Type B pancreatic cell (in vitro differentiated cells): ENCODE measurements at regions not wholly inside any gene's neighbourhood (a gene's known extent, or its start where the extent isn't known, plus 50 kb on each side); places are given as distances from the start of the nearest gene placed in this dataset.

Experiments used
- DNase-seq: peaks from one replicate; pipeline ENCODE4 v3.0.0; 2021; ENCODE audit warnings: mixed read lengths; ENCODE audit not compliant: unreplicated experiment; ENCODE audit errors: extremely low spot score
- H3K27ac Mint-ChIP-seq: 2 replicates; pipeline ENCODE4 v1.8.0; 2021; ENCODE audit warnings: mild to moderate bottlenecking, mixed read lengths
- H3K27me3 Mint-ChIP-seq: 2 replicates; pipeline ENCODE4 v1.8.0; 2021; ENCODE audit warnings: mixed read lengths
- H3K36me3 Mint-ChIP-seq: 2 replicates; pipeline ENCODE4 v1.8.0; 2021; ENCODE audit warnings: mixed read lengths
- H3K4me1 Mint-ChIP-seq: one replicate; pipeline ENCODE4 v1.8.0; 2021; ENCODE audit warnings: mixed read lengths; ENCODE audit not compliant: unreplicated experiment
- H3K4me3 Mint-ChIP-seq: 2 replicates; pipeline ENCODE4 v1.8.0; 2021; ENCODE audit warnings: mild to moderate bottlenecking, mixed read lengths
- H3K9me3 Mint-ChIP-seq: 2 replicates; pipeline ENCODE4 v1.8.0; 2021; ENCODE audit warnings: mixed read lengths
- TF ChIP-seq, protein P1 (sequence below): fragments of 200-600 bp; sonication (generic); conservative IDR thresholded peaks from 2 replicates; pipeline ENCODE4 v1.5.0; 2021; ENCODE audit warnings: antibody characterized with exemption, mild to moderate bottlenecking

DNA sequence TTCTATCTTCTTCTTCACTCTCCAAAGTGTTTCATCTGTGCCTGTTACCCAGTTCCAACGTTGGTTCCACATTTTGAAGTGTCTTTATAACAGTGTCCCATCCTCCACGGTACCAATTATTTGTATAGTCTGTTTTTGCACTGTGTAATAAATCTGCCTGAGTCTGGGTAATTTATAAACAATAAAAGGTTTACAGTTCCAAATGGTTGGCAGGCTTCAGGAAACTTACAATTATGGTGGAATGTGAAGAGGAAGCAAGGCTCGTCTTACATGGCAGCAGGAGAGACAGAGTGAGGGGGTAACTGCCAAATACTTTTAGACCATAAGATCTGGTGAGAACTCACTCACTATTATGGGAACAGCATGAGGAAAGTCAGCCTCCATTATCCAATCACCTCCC lies 465.4 kb upstream of the CDH9 start:
- Mint-ChIP-seq H3K4me1 (no peaks in the 10 kb centered on the region), H3K36me3 (no peaks in the 10 kb centered on the region), H3K27me3 (no peaks in the 10 kb centered on the region), H3K27ac (no peak overlapping the region), H3K4me3 (no peak overlapping the region), H3K9me3 (peaks cover 14% of the 10 kb centered on the region)
- no peak for DNase-seq
- TF ChIP-seq, protein P1, sequence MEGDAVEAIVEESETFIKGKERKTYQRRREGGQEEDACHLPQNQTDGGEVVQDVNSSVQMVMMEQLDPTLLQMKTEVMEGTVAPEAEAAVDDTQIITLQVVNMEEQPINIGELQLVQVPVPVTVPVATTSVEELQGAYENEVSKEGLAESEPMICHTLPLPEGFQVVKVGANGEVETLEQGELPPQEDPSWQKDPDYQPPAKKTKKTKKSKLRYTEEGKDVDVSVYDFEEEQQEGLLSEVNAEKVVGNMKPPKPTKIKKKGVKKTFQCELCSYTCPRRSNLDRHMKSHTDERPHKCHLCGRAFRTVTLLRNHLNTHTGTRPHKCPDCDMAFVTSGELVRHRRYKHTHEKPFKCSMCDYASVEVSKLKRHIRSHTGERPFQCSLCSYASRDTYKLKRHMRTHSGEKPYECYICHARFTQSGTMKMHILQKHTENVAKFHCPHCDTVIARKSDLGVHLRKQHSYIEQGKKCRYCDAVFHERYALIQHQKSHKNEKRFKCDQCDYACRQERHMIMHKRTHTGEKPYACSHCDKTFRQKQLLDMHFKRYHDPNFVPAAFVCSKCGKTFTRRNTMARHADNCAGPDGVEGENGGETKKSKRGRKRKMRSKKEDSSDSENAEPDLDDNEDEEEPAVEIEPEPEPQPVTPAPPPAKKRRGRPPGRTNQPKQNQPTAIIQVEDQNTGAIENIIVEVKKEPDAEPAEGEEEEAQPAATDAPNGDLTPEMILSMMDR, result no peak

DNA sequence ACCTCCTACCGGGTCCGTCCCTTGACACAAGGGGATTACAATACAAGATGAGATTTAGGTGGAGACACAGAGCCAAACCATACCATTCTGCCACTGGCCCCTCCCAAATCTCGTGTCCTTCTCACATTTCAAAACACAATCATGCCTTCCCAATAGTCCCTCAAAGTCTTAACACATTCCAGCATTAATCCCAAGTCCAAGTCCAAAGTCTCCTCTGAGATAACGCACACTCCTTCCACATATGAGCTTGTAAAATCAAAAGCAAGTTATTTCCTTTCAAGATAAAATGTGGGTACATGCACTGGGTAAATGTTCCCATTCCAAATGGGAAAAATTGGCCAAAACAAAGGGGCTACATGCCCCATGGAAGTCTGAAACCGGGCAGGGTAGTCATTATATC lies 463.9 kb upstream of the CDH9 start:
- TF ChIP-seq, protein P1, result no peak
- Mint-ChIP-seq H3K9me3 (peaks cover 14% of the 10 kb centered on the region), H3K36me3 (no peaks in the 10 kb centered on the region), H3K4me3 (no peak overlapping the region), H3K27me3 (no peaks in the 10 kb centered on the region), H3K4me1 (no peaks in the 10 kb centered on the region), H3K27ac (no peak overlapping the region)
- no peak for DNase-seq

DNA sequence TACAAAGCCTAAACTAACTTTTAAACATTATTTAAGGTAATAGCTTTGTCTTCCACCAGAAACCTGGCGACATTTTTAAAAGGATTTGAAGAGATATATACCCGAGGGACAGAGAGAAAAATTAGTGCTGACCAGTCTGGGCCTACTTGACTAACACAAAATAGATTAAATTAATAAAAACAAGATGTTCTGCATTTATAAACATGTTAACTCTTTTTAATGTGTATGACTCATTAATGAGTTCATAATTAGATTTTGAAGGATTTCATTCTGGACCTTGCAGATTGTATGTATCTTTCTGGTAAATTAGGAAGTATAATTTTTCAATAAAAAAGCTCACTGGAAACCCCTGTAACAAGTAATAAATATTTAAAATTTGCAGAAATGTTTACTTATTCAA lies 459.1 kb upstream of the CDH9 start:
- TF ChIP-seq, protein P1, result no peak
- Mint-ChIP-seq H3K27me3 (no peaks in the 10 kb centered on the region), H3K4me1 (no peaks in the 10 kb centered on the region)

DNA sequence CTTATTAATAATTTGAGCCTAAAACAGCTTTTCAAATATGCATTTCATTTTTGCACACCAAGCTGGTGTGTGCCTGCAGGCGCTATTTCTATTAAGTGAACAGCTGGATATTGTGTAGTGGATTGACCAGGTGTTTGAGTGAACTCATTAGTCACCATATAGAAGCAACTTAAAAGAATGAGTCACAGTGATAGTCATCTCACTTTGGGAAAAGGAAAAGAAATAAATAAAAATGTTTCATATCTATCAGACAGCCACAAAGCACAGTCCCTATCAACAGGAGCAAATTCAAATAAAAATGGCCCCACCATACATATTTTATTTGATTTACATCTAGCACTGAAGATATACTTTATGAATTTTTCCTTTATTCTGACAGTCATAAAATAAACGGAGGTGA lies 456.5 kb upstream of the CDH9 start:
- TF ChIP-seq, protein P1, result no peak
- H3K27me3 Mint-ChIP-seq, result no peaks in the 10 kb centered on the region
- DNase-seq, result no peak
- H3K27ac Mint-ChIP-seq, result no peak overlapping the region
- H3K36me3 Mint-ChIP-seq, result no peaks in the 10 kb centered on the region
- no peaks in the 10 kb centered on the region for H3K4me1 Mint-ChIP-seq
- no peak overlapping the region for H3K4me3 Mint-ChIP-seq
- no peaks in the 10 kb centered on the region for H3K9me3 Mint-ChIP-seq

More for the DNA sequence above, 459.1 kb upstream of the CDH9 start:
- Mint-ChIP-seq H3K27ac (no peak overlapping the region), H3K9me3 (peaks cover 4% of the 10 kb centered on the region), H3K36me3 (no peaks in the 10 kb centered on the region), H3K4me3 (no peak overlapping the region)
- DNase-seq, result no peak

DNA sequence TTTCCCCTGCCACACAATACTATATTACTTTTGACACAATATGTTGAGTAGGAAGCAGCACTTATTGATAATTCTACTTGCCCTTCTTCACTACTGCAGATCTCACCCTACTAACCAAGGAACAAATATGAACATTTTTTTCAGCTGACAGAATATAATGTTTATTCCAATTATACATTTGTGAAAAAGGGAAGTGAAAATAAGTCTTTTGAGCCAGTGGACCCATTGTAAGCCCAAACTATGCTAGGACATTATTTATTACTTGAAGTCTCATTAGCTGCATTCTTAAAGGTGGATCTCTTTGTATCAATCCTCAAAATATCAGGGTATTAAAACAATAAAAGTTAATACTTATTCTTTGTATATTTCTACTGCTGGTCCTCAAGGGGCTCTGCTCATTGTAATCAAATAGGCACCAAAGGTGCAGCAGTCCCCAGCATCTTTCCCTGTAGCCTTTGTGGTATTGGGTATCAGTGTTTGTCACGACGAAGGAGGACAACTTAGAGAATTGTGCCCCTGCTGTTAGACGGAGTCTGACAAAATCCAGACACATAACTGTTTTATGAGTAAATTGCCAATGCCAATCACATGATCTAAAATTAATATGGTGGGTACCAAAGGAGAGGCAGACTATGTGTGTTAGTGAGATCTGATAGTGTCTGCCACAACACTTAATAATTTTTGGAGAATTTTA lies 453.5 kb upstream of the CDH9 start:
- H3K36me3 Mint-ChIP-seq, result no peaks in the 10 kb centered on the region
- H3K4me3 Mint-ChIP-seq, result no peak overlapping the region
- no peaks in the 10 kb centered on the region for H3K9me3 Mint-ChIP-seq
- no peaks in the 10 kb centered on the region for H3K4me1 Mint-ChIP-seq
- DNase-seq, result no peak
- H3K27ac Mint-ChIP-seq, result no peak overlapping the region
- TF ChIP-seq, protein P1, result no peak
- no peaks in the 10 kb centered on the region for H3K27me3 Mint-ChIP-seq
